H1 (cell line): ENCODE measurements at regions not wholly inside any gene's neighbourhood (a gene's known extent, or its start where the extent isn't known, plus 50 kb on each side); places are given as distances from the start of the nearest gene placed in this dataset.

Experiments used
- CTCF ChIA-PET: fragments of 300-600 bp; sonication (Branson Sonifier 250); formaldehyde crosslinking; loops from one replicate; lab custom pipeline; 2021; ENCODE audit not compliant: partially characterized antibody; lab: Charles Lee
- POLR2A ChIA-PET: fragments of 300-600 bp; sonication (Branson Sonifier 250); formaldehyde crosslinking; loops from one replicate; lab custom pipeline; 2021; ENCODE audit warnings: inconsistent platforms; ENCODE audit not compliant: partially characterized antibody; lab: Charles Lee
- DNase-seq, 2 experiments: peaks; one replicate each; pipeline versions ENCODE4 v3.0.0 to v3.0.0-alpha.2; 2010 to 2022; ENCODE audit warnings: low spot score in 2 of 2, low read depth in 1 of 2, mixed read lengths in 1 of 2
- FAIRE-seq: peaks from 2 replicates; lab custom pipeline; 2011; peaks lifted over from hg19 to GRCh38; lab: Jason Lieb, UNC
- H2AFZ ChIP-seq: 2 replicates; pipeline ENCODE4 v1.8.1; 2012; ENCODE audit warnings: low read length, inconsistent platforms
- H2AK5ac ChIP-seq: 2 replicates; pipeline ENCODE4 v1.6.1; 2013; ENCODE audit warnings: low read depth, low read length
- H2BK120ac ChIP-seq: replicated peaks from 2 replicates; pipeline ENCODE3; 2013; ENCODE audit warnings: low read depth, low read length, inconsistent platforms
- H2BK12ac ChIP-seq: 2 replicates; pipeline ENCODE4 v1.6.1; 2013; ENCODE audit warnings: low read depth, low read length
- H2BK15ac ChIP-seq: 2 replicates; pipeline ENCODE4 v1.6.1; 2013; ENCODE audit warnings: low read length
- H2BK20ac ChIP-seq: 2 replicates; pipeline ENCODE4 v1.6.1; 2013; ENCODE audit warnings: low read length
- H2BK5ac ChIP-seq: 2 replicates; pipeline ENCODE4 v1.6.1; 2013; ENCODE audit warnings: low read depth, low read length
- H3K14ac ChIP-seq: 2 replicates; pipeline ENCODE4 v1.6.1; 2013; ENCODE audit warnings: inconsistent platforms; ENCODE audit not compliant: insufficient read length
- H3K18ac ChIP-seq: 2 replicates; pipeline ENCODE4 v1.6.1; 2013; ENCODE audit warnings: low read length; ENCODE audit errors: extremely low read depth
- H3K23ac ChIP-seq: 2 replicates; pipeline ENCODE4 v1.6.1; 2013; ENCODE audit warnings: inconsistent platforms; ENCODE audit not compliant: insufficient read length
- H3K23me2 ChIP-seq: 2 replicates; pipeline ENCODE4 v1.6.1; 2013; ENCODE audit warnings: low read depth, low read length
- H3K27ac ChIP-seq: 2 replicates; pipeline ENCODE4 v1.6.1; 2011; ENCODE audit warnings: low read depth, low read length, inconsistent platforms
- H3K27me3 ChIP-seq, 4 experiments: replicated peaks in 1 of 4; 1 replicate in 1 of 4; 2 replicates in 3 of 4; pipeline versions ENCODE4 v1.6.1 to v1.8.1; 2011 to 2013; ENCODE audit warnings: low read length in 3 of 4, mild to moderate bottlenecking in 3 of 4, inconsistent platforms in 2 of 4, mixed read lengths in 2 of 4, moderate library complexity in 1 of 4; ENCODE audit not compliant: control insufficient read depth in 3 of 4, insufficient read depth in 3 of 4; ENCODE audit errors: extremely low read depth in 1 of 4
- H3K36me3 ChIP-seq, 4 experiments: 2 replicates each; pipeline versions ENCODE4 v1.6.1 to v1.8.1; 2011 to 2013; ENCODE audit warnings: mild to moderate bottlenecking in 4 of 4, low read length in 3 of 4, moderate library complexity in 2 of 4, control low read depth in 1 of 4, inconsistent platforms in 1 of 4; ENCODE audit not compliant: insufficient read depth in 4 of 4, control insufficient read depth in 2 of 4
- H3K4ac ChIP-seq: replicated peaks from 2 replicates; pipeline ENCODE3; 2013; ENCODE audit warnings: low read length, low read depth, mixed read lengths, inconsistent platforms; ENCODE audit not compliant: insufficient read length
- H3K4me1 ChIP-seq, 4 experiments: replicated peaks in 1 of 4; 1 replicate in 1 of 4; 2 replicates in 3 of 4; pipeline versions ENCODE4 v1.6.1 to v1.8.1; 2011 to 2013; ENCODE audit warnings: low read length in 3 of 4, inconsistent platforms in 2 of 4, mixed read lengths in 1 of 4; ENCODE audit not compliant: insufficient read depth in 4 of 4, control insufficient read depth in 3 of 4
- H3K4me2 ChIP-seq, 2 experiments: 2 replicates each; pipeline versions ENCODE4 v1.6.1 to v1.8.1; 2011 to 2013; ENCODE audit warnings: low read depth in 2 of 2, low read length in 2 of 2, control low read depth in 1 of 2, inconsistent platforms in 1 of 2, mild to moderate bottlenecking in 1 of 2; ENCODE audit not compliant: insufficient read depth in 1 of 2
- H3K4me3 ChIP-seq, 4 experiments: fragments of 200-600, 300-600 bp in 1 of 4; sonication (generic), shearing (Covaris generic), sonication (Bioruptor Twin) in 1 of 4; 2 replicates each; pipeline versions ENCODE4 v1.5.1 to v1.8.1; 2011 to 2016; ENCODE audit warnings: low read length in 4 of 4, low read depth in 3 of 4, control low read depth in 2 of 4, inconsistent platforms in 2 of 4, mild to moderate bottlenecking in 2 of 4, mixed read lengths in 1 of 4, moderate library complexity in 1 of 4; ENCODE audit not compliant: insufficient read depth in 2 of 4; ENCODE audit errors: extremely low read depth in 1 of 4
- H3K56ac ChIP-seq: replicated peaks from 2 replicates; pipeline ENCODE3; 2013; ENCODE audit warnings: low read depth, mild to moderate bottlenecking, mixed read lengths, low read length, inconsistent platforms; ENCODE audit not compliant: insufficient read length
- H3K79me1 ChIP-seq: 2 replicates; pipeline ENCODE4 v1.6.1; 2013; ENCODE audit warnings: low read depth, low read length, control low read depth
- H3K79me2 ChIP-seq, 2 experiments: 2 replicates each; pipeline versions ENCODE4 v1.6.1 to v1.8.1; 2012 to 2013; ENCODE audit warnings: low read length in 2 of 2, mild to moderate bottlenecking in 2 of 2, inconsistent platforms in 1 of 2; ENCODE audit not compliant: insufficient read depth in 2 of 2, control insufficient read depth in 1 of 2
- H3K9ac ChIP-seq, 4 experiments: replicated peaks in 1 of 4; 1 replicate in 1 of 4; 2 replicates in 3 of 4; pipeline versions ENCODE4 v1.6.1 to v1.8.1; 2011 to 2013; ENCODE audit warnings: low read depth in 3 of 4, low read length in 3 of 4, control low read depth in 2 of 4, mild to moderate bottlenecking in 2 of 4, moderate library complexity in 2 of 4, inconsistent platforms in 1 of 4; ENCODE audit errors: extremely low read depth in 1 of 4
- H3K9me3 ChIP-seq, 2 experiments: 2 replicates each; pipeline versions ENCODE4 v1.6.1 to v1.8.1; 2012 to 2013; ENCODE audit warnings: mild to moderate bottlenecking in 2 of 2, moderate library complexity in 2 of 2, control low read depth in 1 of 2, inconsistent platforms in 1 of 2, low read depth in 1 of 2, low read length in 1 of 2, mixed read lengths in 1 of 2; ENCODE audit not compliant: insufficient read depth in 2 of 2
- H4K20me1 ChIP-seq, 2 experiments: replicated peaks in 1 of 2; 2 replicates each; pipeline versions ENCODE3 to v1.8.1; 2011 to 2013; ENCODE audit warnings: inconsistent platforms in 2 of 2, low read length in 2 of 2, mild to moderate bottlenecking in 1 of 2; ENCODE audit not compliant: insufficient read depth in 2 of 2, control insufficient read depth in 1 of 2
- H4K5ac ChIP-seq: 2 replicates; pipeline ENCODE4 v1.6.1; 2013; ENCODE audit warnings: low read length, low read depth, mixed read lengths, inconsistent platforms; ENCODE audit not compliant: insufficient read length
- H4K8ac ChIP-seq: 2 replicates; pipeline ENCODE4 v1.8.0; 2013; ENCODE audit warnings: mild to moderate bottlenecking, moderate library complexity, low read length, inconsistent platforms; ENCODE audit not compliant: insufficient read depth; ENCODE audit errors: extremely low read depth
- H4K91ac ChIP-seq: replicated peaks from 2 replicates; pipeline ENCODE3; 2013; ENCODE audit warnings: low read length, mixed read lengths, inconsistent platforms; ENCODE audit not compliant: insufficient read length
- ATF2 ChIP-seq: IDR thresholded peaks from 2 replicates; pipeline ENCODE4 v1.6.1; 2012; ENCODE audit warnings: low read length, inconsistent platforms
- BACH1 ChIP-seq: IDR thresholded peaks from 2 replicates; pipeline ENCODE4 v1.6.1; 2012; ENCODE audit warnings: low read length, improper control_type of control experiment
- BRCA1 ChIP-seq: IDR thresholded peaks from 2 replicates; pipeline ENCODE4 v1.6.1; 2012; ENCODE audit warnings: low read depth, low read length, improper control_type of control experiment
- CEBPB ChIP-seq: IDR thresholded peaks from 2 replicates; pipeline ENCODE4 v1.6.1; 2012; ENCODE audit warnings: low read depth, low read length
- E2F6 ChIP-seq: IDR thresholded peaks from 2 replicates; pipeline ENCODE4 v1.6.1; 2012; ENCODE audit warnings: inconsistent platforms
- EP300 ChIP-seq, 2 experiments: IDR thresholded peaks; 1 replicate in 1 of 2; 2 replicates in 1 of 2; pipeline ENCODE4 v1.6.1; 2011 to 2012; ENCODE audit warnings: low read depth in 2 of 2, low read length in 2 of 2, mild to moderate bottlenecking in 2 of 2, borderline replicate concordance in 1 of 2, inconsistent platforms in 1 of 2, moderate library complexity in 1 of 2
- GTF2F1 ChIP-seq: IDR thresholded peaks from 2 replicates; pipeline ENCODE4 v1.6.1; 2012; ENCODE audit warnings: low read depth, low read length, improper control_type of control experiment, borderline replicate concordance
- PHF8 ChIP-seq: fragments of 200-600 bp; sonication (generic); conservative IDR thresholded peaks from 2 replicates; pipeline ENCODE4 v1.7.1; 2012; ENCODE audit warnings: low read depth, mild to moderate bottlenecking, inconsistent platforms, low read length, moderate library complexity
- POLR2AphosphoS5 ChIP-seq: IDR thresholded peaks from 2 replicates; pipeline ENCODE4 v1.6.1; 2011; ENCODE audit warnings: low read depth, low read length
- SIRT6 ChIP-seq: IDR thresholded peaks from one replicate; pipeline ENCODE4 v1.7.1; 2012; ENCODE audit warnings: low read length, inconsistent platforms
- SRF ChIP-seq: IDR thresholded peaks from 2 replicates; pipeline ENCODE4 v1.6.1; 2011; ENCODE audit warnings: mild to moderate bottlenecking, low read depth, low read length, moderate library complexity
- TAF1 ChIP-seq: IDR thresholded peaks from 2 replicates; pipeline ENCODE4 v1.6.1; 2011; ENCODE audit warnings: mild to moderate bottlenecking, low read depth, low read length
- TAF7 ChIP-seq: optimal IDR thresholded peaks from 2 replicates; pipeline ENCODE3; 2011; ENCODE audit warnings: low read depth, mild to moderate bottlenecking, inconsistent platforms, low read length, moderate library complexity, borderline replicate concordance
- TBP ChIP-seq: IDR thresholded peaks from 2 replicates; pipeline ENCODE4 v1.6.1; 2011; ENCODE audit warnings: low read depth, low read length, improper control_type of control experiment
- WGBS, 2 experiments: shearing (Covaris generic) in 1 of 2; methylation state at CpG; one replicate each; pipeline versions ENCODE4 v1.1.6 to v1.1.7; 2013 to 2015; ENCODE audit warnings: low lambda C conversion rate in 2 of 2, mixed read lengths in 2 of 2, inconsistent platforms in 1 of 2, low coverage in 1 of 2, missing lambda C conversion rate in 1 of 2; ENCODE audit not compliant: insufficient replicate concordance in 2 of 2, insufficient coverage in 1 of 2, insufficient read length in 1 of 2; ENCODE audit errors: extremely low coverage in 1 of 2, missing lambda C conversion rate in 1 of 2; 5-methylcytosine and 5-hydroxymethylcytosine counted together

GRCh38 chr5:39758426-39758825 is 333.6 kb upstream of the DAB2 start:
- Histone ChIP-seq H2BK20ac (no peak overlapping the region), H2AK5ac (no peak overlapping the region), H3K56ac (no peak overlapping the region), H2BK12ac (no peak overlapping the region), H3K23me2 (no peaks in the 10 kb centered on the region), H3K14ac (no peak overlapping the region), H3K4me1 (no peaks in the 10 kb centered on the region), H3K4me2 (no peak overlapping the region), H2BK5ac (no peak overlapping the region), H3K18ac (no peak overlapping the region), H3K36me3 (no peaks in the 10 kb centered on the region), H4K20me1 (no peaks in the 10 kb centered on the region), H4K5ac (no peak overlapping the region), H4K8ac (no peak overlapping the region), H2BK120ac (no peak overlapping the region), H3K23ac (no peak overlapping the region), H3K79me1 (no peaks in the 10 kb centered on the region), H2AFZ (no peak overlapping the region), H3K27ac (no peak overlapping the region), H3K9me3 (0 out of 4 replicates have a peak, but pooled peaks cover 0 to under 1% of the 10 kb centered on the region in 2 experiments), H3K9ac (no peak overlapping the region), H4K91ac (no peak overlapping the region), H3K4ac (no peak overlapping the region), H3K27me3 (no peaks in the 10 kb centered on the region), H3K4me3 (no peak overlapping the region), H3K79me2 (no peaks in the 10 kb centered on the region), H2BK15ac (no peak overlapping the region)
- POLR2A ChIA-PET = no interaction called here
- CTCF ChIA-PET = no interaction called here
- 96% methylated on average over 3 of the region's 3 CpGs; no CpG with 5 or more reads in 1 of the 2 experiments for WGBS, 2 experiments
- no peak for DNase-seq
- no peak for FAIRE-seq
- no peak for TF ChIP-seq PHF8
- no peak for TF ChIP-seq CEBPB
- no peak for TF ChIP-seq BACH1
- no peak for TF ChIP-seq TAF1
- TF ChIP-seq BRCA1 = no peak
- TF ChIP-seq SRF = no peak
- TF ChIP-seq EP300 (IDR thresholded peaks at IDR 0.05; ENCODE audit: borderline replicate concordance in 1 of 2, low read depth in 2 of 2, low read length in 2 of 2) = no peak
- no peak for TF ChIP-seq TBP
- no peak for TF ChIP-seq POLR2AphosphoS5
- no peak for TF ChIP-seq TAF7
- no peak for TF ChIP-seq ATF2
- TF ChIP-seq SIRT6 = no peak
- no peak for TF ChIP-seq E2F6
- TF ChIP-seq GTF2F1 = no peak
